ENCODE measurements at regions not wholly inside any gene's neighbourhood (a gene's known extent, or its start where the extent isn't known, plus 50 kb on each side); places are given as distances from the start of the nearest gene placed in this dataset.

DNA sequence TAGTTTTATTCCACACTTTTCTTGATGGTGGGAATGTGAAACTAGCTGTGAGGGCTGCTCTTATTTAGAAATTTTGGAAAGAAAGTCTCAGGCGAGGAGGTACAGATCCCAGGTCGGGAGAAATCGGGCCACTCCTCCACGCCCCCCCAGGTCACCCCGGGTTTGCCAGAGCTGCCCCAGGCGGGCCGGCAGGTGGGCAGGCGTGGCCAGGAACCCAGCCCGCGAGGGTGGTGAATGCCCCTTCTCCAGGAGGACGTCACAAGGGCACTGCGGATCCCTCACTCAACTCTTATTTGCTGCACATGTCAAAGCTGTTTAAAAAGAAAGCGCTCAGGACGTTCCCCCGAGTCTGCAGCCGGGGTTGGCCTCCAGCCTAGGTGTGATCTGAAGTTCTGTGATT, 60.5 kb upstream of the SLCO4A1 start:
- no peak for TF ChIP-seq EGR1 (IDR thresholded peaks at IDR 0.05; ENCODE audit: borderline replicate concordance in 1 of 2, low read depth in 2 of 2, low read length in 2 of 2)
- TF ChIP-seq, protein P1, sequence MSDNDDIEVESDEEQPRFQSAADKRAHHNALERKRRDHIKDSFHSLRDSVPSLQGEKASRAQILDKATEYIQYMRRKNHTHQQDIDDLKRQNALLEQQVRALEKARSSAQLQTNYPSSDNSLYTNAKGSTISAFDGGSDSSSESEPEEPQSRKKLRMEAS (IDR thresholded peaks at IDR 0.05; ENCODE audit: low read depth, low read length), result no peak
- no peak for TF ChIP-seq ZBTB4 (CRISPR knock-in tag; IDR thresholded peaks at IDR 0.05)
- no peak for TF ChIP-seq NFIC (IDR thresholded peaks at IDR 0.05; ENCODE audit: low read depth, low read length)
- no peak for TF ChIP-seq POLR2A (IDR thresholded peaks at IDR 0.05; ENCODE audit: low read depth, low read length)
- TF ChIP-seq IKZF1 (conservative IDR thresholded peaks at IDR 0.05), result no peak
- TF ChIP-seq RAD51 (IDR thresholded peaks at IDR 0.05), result no peak
- no peak for TF ChIP-seq CTCF (IDR thresholded peaks at IDR 0.05 in 2 of 3, conservative IDR thresholded peaks at IDR 0.05 in 1 of 3; ENCODE audit: control insufficient read depth in 2 of 3, extremely low read depth in 1 of 3, insufficient read depth in 1 of 3, low read depth in 3 of 3, low read length in 3 of 3)
- TF ChIP-seq ZZZ3 (IDR thresholded peaks at IDR 0.05; ENCODE audit: control insufficient read depth, insufficient read length, low read depth), result no peak

Data from GM12878 (cell line).